ENCODE measurements at regions not wholly inside any gene's neighbourhood (a gene's known extent, or its start where the extent isn't known, plus 50 kb on each side); places are given as distances from the start of the nearest gene placed in this dataset.

DNA sequence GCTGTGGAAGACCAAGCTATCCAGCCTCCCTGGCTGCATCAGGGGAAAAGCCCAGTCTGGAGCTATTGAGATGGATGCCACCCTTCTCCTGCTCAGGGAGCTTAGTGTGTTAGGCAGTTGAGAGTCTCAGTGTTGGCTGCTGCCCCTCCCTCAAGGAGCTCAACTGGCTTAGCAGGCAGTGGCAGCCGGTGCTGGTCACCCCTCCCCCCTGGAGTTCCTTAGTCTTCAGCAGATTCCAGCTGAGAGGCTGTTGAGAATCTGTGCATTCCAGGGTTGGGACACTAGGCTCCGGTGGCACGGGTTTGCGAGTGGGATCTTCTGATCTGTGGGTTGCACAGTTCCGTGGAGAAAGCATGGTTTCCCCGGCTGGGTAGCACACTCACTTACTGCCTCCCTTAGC, 883.8 kb downstream of the NSUN3 start:
- Histone ChIP-seq H3K4me2 (ENCODE audit: insufficient read depth, low read length) (no peak overlapping the region), H3K27ac (ENCODE audit: low read depth, low read length) (no peak overlapping the region), H2AFZ (ENCODE audit: low read length) (no peak overlapping the region), H3K4me1 (ENCODE audit: insufficient read depth, low read length) (no peaks in the 10 kb centered on the region), H3K36me3 (ENCODE audit: insufficient read depth, low read length) (no peaks in the 10 kb centered on the region), H3K27me3 (ENCODE audit: insufficient read depth, low read length) (no peaks in the 10 kb centered on the region), H4K20me1 (ENCODE audit: insufficient read depth, low read length) (no peaks in the 10 kb centered on the region), H3K4me3 (ENCODE audit: insufficient read depth, low read length) (no peak overlapping the region), H3K9me3 (ENCODE audit: low read depth, low read length) (no peaks in the 10 kb centered on the region), H3K79me2 (ENCODE audit: insufficient read depth, low read length) (no peaks in the 10 kb centered on the region)
- no peak for DNase-seq (ENCODE audit: insufficient read length, low spot score, missing footprints)
- TF ChIP-seq, protein P1, sequence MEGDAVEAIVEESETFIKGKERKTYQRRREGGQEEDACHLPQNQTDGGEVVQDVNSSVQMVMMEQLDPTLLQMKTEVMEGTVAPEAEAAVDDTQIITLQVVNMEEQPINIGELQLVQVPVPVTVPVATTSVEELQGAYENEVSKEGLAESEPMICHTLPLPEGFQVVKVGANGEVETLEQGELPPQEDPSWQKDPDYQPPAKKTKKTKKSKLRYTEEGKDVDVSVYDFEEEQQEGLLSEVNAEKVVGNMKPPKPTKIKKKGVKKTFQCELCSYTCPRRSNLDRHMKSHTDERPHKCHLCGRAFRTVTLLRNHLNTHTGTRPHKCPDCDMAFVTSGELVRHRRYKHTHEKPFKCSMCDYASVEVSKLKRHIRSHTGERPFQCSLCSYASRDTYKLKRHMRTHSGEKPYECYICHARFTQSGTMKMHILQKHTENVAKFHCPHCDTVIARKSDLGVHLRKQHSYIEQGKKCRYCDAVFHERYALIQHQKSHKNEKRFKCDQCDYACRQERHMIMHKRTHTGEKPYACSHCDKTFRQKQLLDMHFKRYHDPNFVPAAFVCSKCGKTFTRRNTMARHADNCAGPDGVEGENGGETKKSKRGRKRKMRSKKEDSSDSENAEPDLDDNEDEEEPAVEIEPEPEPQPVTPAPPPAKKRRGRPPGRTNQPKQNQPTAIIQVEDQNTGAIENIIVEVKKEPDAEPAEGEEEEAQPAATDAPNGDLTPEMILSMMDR (IDR thresholded peaks at IDR 0.05; ENCODE audit: extremely low read depth, low read depth, low read length), result no peak

DNA sequence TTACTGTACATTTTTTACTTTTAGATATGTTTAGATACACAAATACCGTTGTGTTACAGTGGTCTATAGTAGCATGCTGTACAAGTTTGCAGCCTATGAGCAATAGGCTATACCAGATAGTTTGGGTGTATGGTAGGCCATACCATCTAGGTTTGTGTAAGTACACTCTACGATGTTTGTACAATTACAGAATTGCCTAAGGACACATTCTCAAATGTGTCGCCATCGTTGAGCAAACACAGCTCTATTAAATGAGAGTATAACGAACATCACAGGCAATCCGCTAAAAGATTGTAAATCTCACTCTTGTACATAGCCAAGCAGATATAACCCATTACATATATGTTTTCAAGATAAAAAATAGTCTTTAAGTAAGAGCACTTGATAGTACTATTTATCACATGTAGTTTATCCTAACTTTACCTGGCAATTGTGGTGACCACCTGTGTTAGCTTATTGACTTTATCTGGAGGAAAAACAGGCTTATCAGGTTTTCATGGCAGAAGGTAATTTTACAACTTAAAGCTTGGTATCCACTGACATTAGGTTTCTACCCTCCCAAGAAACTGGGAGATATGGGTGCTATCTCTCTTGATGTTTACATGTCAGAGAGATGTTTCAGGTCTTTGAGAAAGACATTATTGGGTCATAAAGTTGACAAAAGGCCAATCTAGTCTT, 898.7 kb downstream of the NSUN3 start:
- Histone ChIP-seq H3K4me1 (ENCODE audit: insufficient read depth, low read length) (no peaks in the 10 kb centered on the region), H4K20me1 (ENCODE audit: insufficient read depth, low read length) (no peaks in the 10 kb centered on the region), H3K27ac (ENCODE audit: low read depth, low read length) (no peak overlapping the region), H2AFZ (ENCODE audit: low read length) (no peak overlapping the region), H3K79me2 (ENCODE audit: insufficient read depth, low read length) (no peaks in the 10 kb centered on the region), H3K4me3 (ENCODE audit: insufficient read depth, low read length) (no peak overlapping the region), H3K27me3 (ENCODE audit: insufficient read depth, low read length) (no peaks in the 10 kb centered on the region), H3K4me2 (ENCODE audit: insufficient read depth, low read length) (no peak overlapping the region), H3K36me3 (ENCODE audit: insufficient read depth, low read length) (no peaks in the 10 kb centered on the region), H3K9me3 (ENCODE audit: low read depth, low read length) (peaks cover 4% of the 10 kb centered on the region)
- TF ChIP-seq, protein P1 (IDR thresholded peaks at IDR 0.05; ENCODE audit: extremely low read depth, low read depth, low read length), result no peak
- DNase-seq (ENCODE audit: insufficient read length, low spot score, missing footprints), result no peak

DNA sequence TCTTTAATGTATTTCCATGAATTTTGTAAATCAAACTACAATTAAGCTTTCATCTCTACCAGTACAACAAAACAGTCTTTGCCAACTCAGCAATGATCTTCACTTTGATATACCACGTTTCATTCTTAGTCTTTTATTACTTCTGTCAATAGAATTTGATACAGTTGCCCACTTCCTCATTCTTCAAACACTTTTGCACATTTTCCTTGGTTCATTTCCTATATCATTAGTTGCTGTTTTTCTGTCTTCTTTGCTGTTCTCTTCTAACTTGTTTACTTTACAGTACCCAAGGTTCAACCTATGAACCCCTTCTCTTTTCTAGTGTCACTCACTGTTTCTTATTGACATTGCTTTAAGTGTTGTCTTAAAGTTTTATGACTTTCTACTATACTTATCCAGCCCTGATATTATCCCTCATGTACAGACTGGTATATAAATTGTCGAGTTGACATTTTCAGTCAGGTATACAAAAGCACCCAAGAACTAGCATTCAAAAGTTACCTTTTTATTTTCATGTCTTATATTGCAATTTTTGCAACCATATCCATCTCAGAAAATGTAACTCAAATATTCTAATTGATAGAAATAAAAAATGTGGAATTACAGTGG, 903.1 kb downstream of the NSUN3 start:
- DNase-seq (ENCODE audit: insufficient read length, low spot score, missing footprints), result no peak
- Histone ChIP-seq H3K36me3 (ENCODE audit: insufficient read depth, low read length) (no peaks in the 10 kb centered on the region), H3K4me1 (ENCODE audit: insufficient read depth, low read length) (no peaks in the 10 kb centered on the region), H4K20me1 (ENCODE audit: insufficient read depth, low read length) (no peaks in the 10 kb centered on the region), H3K27ac (ENCODE audit: low read depth, low read length) (no peak overlapping the region), H3K4me3 (ENCODE audit: insufficient read depth, low read length) (no peak overlapping the region), H3K27me3 (ENCODE audit: insufficient read depth, low read length) (no peaks in the 10 kb centered on the region), H2AFZ (ENCODE audit: low read length) (no peak overlapping the region), H3K9me3 (ENCODE audit: low read depth, low read length) (peaks cover 4% of the 10 kb centered on the region), H3K4me2 (ENCODE audit: insufficient read depth, low read length) (no peak overlapping the region), H3K79me2 (ENCODE audit: insufficient read depth, low read length) (no peaks in the 10 kb centered on the region)
- TF ChIP-seq, protein P1 (IDR thresholded peaks at IDR 0.05; ENCODE audit: extremely low read depth, low read depth, low read length), result no peak

DNA sequence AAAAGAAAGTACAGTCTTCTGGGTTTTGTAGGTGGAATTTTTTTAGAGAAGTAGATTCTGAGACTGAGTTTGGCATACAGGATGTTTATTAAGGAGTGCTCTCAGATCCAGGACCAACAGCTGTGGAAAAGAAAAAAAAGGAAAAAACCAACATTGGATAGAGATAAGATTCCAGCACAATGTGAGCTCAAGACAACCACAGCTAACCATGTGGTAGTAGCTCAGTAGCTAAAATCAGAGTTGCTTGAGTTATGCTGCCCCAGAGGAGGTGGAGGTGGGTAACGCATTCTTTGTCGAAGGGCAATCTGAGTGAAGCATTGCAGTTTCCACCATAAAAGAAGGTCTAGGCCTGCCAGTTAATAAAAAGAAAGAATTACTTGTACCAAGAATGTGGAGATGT, 904.3 kb downstream of the NSUN3 start:
- Histone ChIP-seq H3K4me3 (ENCODE audit: insufficient read depth, low read length) (no peak overlapping the region), H3K27me3 (ENCODE audit: insufficient read depth, low read length) (no peaks in the 10 kb centered on the region), H2AFZ (ENCODE audit: low read length) (no peak overlapping the region)

More for the DNA sequence above, 904.3 kb downstream of the NSUN3 start:
- TF ChIP-seq, protein P1 (IDR thresholded peaks at IDR 0.05; ENCODE audit: extremely low read depth, low read depth, low read length), result no peak
- no peak for DNase-seq (ENCODE audit: insufficient read length, low spot score, missing footprints)
- Histone ChIP-seq H3K79me2 (ENCODE audit: insufficient read depth, low read length) (no peaks in the 10 kb centered on the region), H3K4me1 (ENCODE audit: insufficient read depth, low read length) (no peaks in the 10 kb centered on the region), H4K20me1 (ENCODE audit: insufficient read depth, low read length) (no peaks in the 10 kb centered on the region), H3K27ac (ENCODE audit: low read depth, low read length) (no peak overlapping the region), H3K36me3 (ENCODE audit: insufficient read depth, low read length) (no peaks in the 10 kb centered on the region), H3K4me2 (ENCODE audit: insufficient read depth, low read length) (no peak overlapping the region), H3K9me3 (ENCODE audit: low read depth, low read length) (no peaks in the 10 kb centered on the region)

Measured in osteoblast (primary cell).